ENCODE measurements at regions not wholly inside any gene's neighbourhood (a gene's known extent, or its start where the extent isn't known, plus 50 kb on each side); places are given as distances from the start of the nearest gene placed in this dataset.
A peak's percentile ranks its signal among the peaks of the same experiment; 100 is the strongest.

GRCh38 chr7:106765727-106766355 is 99.2 kb upstream of the PIK3CG start:
- peaks cover 14 to 27% (median 25%) of the 10 kb centered on the region in 3 donors for H3K4me1 Mint-ChIP-seq
- Histone ChIP-seq H3K4me1 (ENCODE audit: insufficient read depth, low read length) (peaks cover 19% of the 10 kb centered on the region), H3K4me3 (ENCODE audit: low read length) (no peak overlapping the region), H3K9me3 (ENCODE audit: low read length) (no peaks in the 10 kb centered on the region), H3K27me3 (ENCODE audit: insufficient read depth, low read length, poor library complexity, severe bottlenecking) (no peaks in the 10 kb centered on the region), H3K36me3 (ENCODE audit: insufficient read depth, low read length) (no peaks in the 10 kb centered on the region), H3K27ac (ENCODE audit: low read depth, low read length) (no peak overlapping the region)
- ChIA-PET POLR2A (no interaction called here), CTCF (interaction anchor here (0.9 to 1.6 kb wide), 2 partner anchors 10 to 105 kb away, joined by 3 to 4 read pairs; partner anchors contain the start of gene CCDC71L)
- no peak overlapping the region for H3K4me3 Mint-ChIP-seq
- DNase-seq, result no peak
- no peaks in the 10 kb centered on the region for H3K9me3 Mint-ChIP-seq
- peak overlapping the region in 2 of 8 donors; percentile 3 to 80 for H3K27ac Mint-ChIP-seq
- H3K27me3 Mint-ChIP-seq, result peaks cover 0 to 2% of the 10 kb centered on the region in 2 donors
- no peaks in the 10 kb centered on the region for H3K36me3 Mint-ChIP-seq

- Mint-ChIP-seq H3K4me1 (peaks cover 14 to 27% (median 25%) of the 10 kb centered on the region in 3 donors), H3K9me3 (no peaks in the 10 kb centered on the region), H3K36me3 (no peaks in the 10 kb centered on the region), H3K27ac (no peak overlapping the region), H3K4me3 (no peak overlapping the region), H3K27me3 (peaks cover 0 to 2% of the 10 kb centered on the region in 2 donors)
- ChIA-PET CTCF (interaction anchor here (0.9 to 1.6 kb wide), 2 partner anchors 11 to 106 kb away, joined by 3 to 4 read pairs; partner anchors contain the start of gene CCDC71L), POLR2A (no interaction called here)
- Histone ChIP-seq H3K27ac (ENCODE audit: low read depth, low read length) (no peak overlapping the region), H3K4me3 (ENCODE audit: low read length) (no peak overlapping the region), H3K9me3 (ENCODE audit: low read length) (no peaks in the 10 kb centered on the region), H3K4me1 (ENCODE audit: insufficient read depth, low read length) (peaks cover 19% of the 10 kb centered on the region), H3K27me3 (ENCODE audit: insufficient read depth, low read length, poor library complexity, severe bottlenecking) (no peaks in the 10 kb centered on the region), H3K36me3 (ENCODE audit: insufficient read depth, low read length) (no peaks in the 10 kb centered on the region)
- no peak for DNase-seq
Observed at GRCh38 chr7:106766551-106766950, 98.5 kb upstream of the PIK3CG start.

- ChIA-PET CTCF (interaction anchor here (1.6 kb wide), 1 partner anchor 107 kb away, joined by 4 read pairs; the partner anchor contains the start of gene CCDC71L), POLR2A (no interaction called here)
- Histone ChIP-seq H3K27ac (ENCODE audit: low read depth, low read length) (no peak overlapping the region), H3K36me3 (ENCODE audit: insufficient read depth, low read length) (no peaks in the 10 kb centered on the region), H3K4me1 (ENCODE audit: insufficient read depth, low read length) (peaks cover 19% of the 10 kb centered on the region), H3K4me3 (ENCODE audit: low read length) (no peak overlapping the region), H3K9me3 (ENCODE audit: low read length) (no peaks in the 10 kb centered on the region), H3K27me3 (ENCODE audit: insufficient read depth, low read length, poor library complexity, severe bottlenecking) (no peaks in the 10 kb centered on the region)
- no peaks in the 10 kb centered on the region for H3K36me3 Mint-ChIP-seq
- H3K27ac Mint-ChIP-seq, result peak overlapping the region in 6 of 8 donors; percentile 3 to 96 (median 50)
- H3K4me1 Mint-ChIP-seq, result peaks cover 14 to 27% (median 25%) of the 10 kb centered on the region in 3 donors
- H3K9me3 Mint-ChIP-seq, result no peaks in the 10 kb centered on the region
- DNase-seq, result no peak
- peak overlapping the region in 6 of 7 donors; percentile 15 to 81 (median 58) for H3K4me3 Mint-ChIP-seq
- H3K27me3 Mint-ChIP-seq, result peaks cover 0 to 2% of the 10 kb centered on the region in 2 donors
Observed at GRCh38 chr7:106767078-106767477, 98.0 kb upstream of the PIK3CG start.

- peak in 2 of 5 donors; percentile 5 to 20 for DNase-seq
- H3K27ac Mint-ChIP-seq, result peak overlapping the region; percentile 3 to 96 (median 82)
Observed at GRCh38 chr7:106767498-106768323, 97.4 kb upstream of the PIK3CG start.

GRCh38 chr7:106768324-106768751 is 96.7 kb upstream of the PIK3CG start:
- POLR2A ChIA-PET, result no interaction called here
- no peaks in the 10 kb centered on the region for H3K9me3 Mint-ChIP-seq
- H3K4me3 ChIP-seq (ENCODE audit: low read length), result peak overlapping the region; percentile 12

More at GRCh38 chr7:106767498-106768323, 97.4 kb upstream of the PIK3CG start:
- Histone ChIP-seq H3K36me3 (ENCODE audit: insufficient read depth, low read length) (no peaks in the 10 kb centered on the region), H3K27me3 (ENCODE audit: insufficient read depth, low read length, poor library complexity, severe bottlenecking) (no peaks in the 10 kb centered on the region), H3K4me3 (ENCODE audit: low read length) (peak overlapping the region; percentile 12), H3K9me3 (ENCODE audit: low read length) (no peaks in the 10 kb centered on the region), H3K27ac (ENCODE audit: low read depth, low read length) (no peak overlapping the region), H3K4me1 (ENCODE audit: insufficient read depth, low read length) (peaks cover 19% of the 10 kb centered on the region)
- Mint-ChIP-seq H3K27me3 (peaks cover 0 to 2% of the 10 kb centered on the region in 2 donors), H3K9me3 (no peaks in the 10 kb centered on the region), H3K4me3 (peak overlapping the region; percentile 28 to 90 (median 78)), H3K4me1 (peaks cover 14 to 27% (median 25%) of the 10 kb centered on the region in 3 donors), H3K36me3 (no peaks in the 10 kb centered on the region)
- CTCF ChIA-PET, result interaction anchor here (1.6 kb wide), 1 partner anchor 107 kb away, joined by 4 read pairs; the partner anchor contains the start of gene CCDC71L
- POLR2A ChIA-PET, result no interaction called here

GRCh38 chr7:106770191-106770590 is 94.9 kb upstream of the PIK3CG start:
- Mint-ChIP-seq H3K4me3 (no peak overlapping the region), H3K4me1 (peaks cover 14 to 27% (median 25%) of the 10 kb centered on the region in 3 donors), H3K27ac (peak overlapping the region in 1 of 8 donors; percentile 17), H3K9me3 (no peaks in the 10 kb centered on the region), H3K36me3 (no peaks in the 10 kb centered on the region), H3K27me3 (peaks cover 4 to 12% of the 10 kb centered on the region in 2 donors)
- no peak overlapping the region for H3K27ac ChIP-seq (ENCODE audit: low read depth, low read length)
- no peaks in the 10 kb centered on the region for H3K27me3 ChIP-seq (ENCODE audit: insufficient read depth, low read length, poor library complexity, severe bottlenecking)
- no peak overlapping the region for H3K4me3 ChIP-seq (ENCODE audit: low read length)
- DNase-seq, result no peak
- no peaks in the 10 kb centered on the region for H3K9me3 ChIP-seq (ENCODE audit: low read length)
- H3K36me3 ChIP-seq (ENCODE audit: insufficient read depth, low read length), result no peaks in the 10 kb centered on the region
- CTCF ChIA-PET, result no interaction called here
- POLR2A ChIA-PET, result no interaction called here
- H3K4me1 ChIP-seq (ENCODE audit: insufficient read depth, low read length), result peaks cover 19% of the 10 kb centered on the region

More at GRCh38 chr7:106768324-106768751, 96.7 kb upstream of the PIK3CG start:
- Mint-ChIP-seq H3K4me1 (peaks cover 14 to 27% (median 25%) of the 10 kb centered on the region in 3 donors), H3K27ac (peak overlapping the region; percentile 3 to 96 (median 82)), H3K27me3 (peaks cover 2% of the 10 kb centered on the region in 2 donors), H3K36me3 (no peaks in the 10 kb centered on the region), H3K4me3 (peak overlapping the region; percentile 28 to 90 (median 78))
- Histone ChIP-seq H3K9me3 (ENCODE audit: low read length) (no peaks in the 10 kb centered on the region), H3K36me3 (ENCODE audit: insufficient read depth, low read length) (no peaks in the 10 kb centered on the region), H3K27me3 (ENCODE audit: insufficient read depth, low read length, poor library complexity, severe bottlenecking) (no peaks in the 10 kb centered on the region), H3K27ac (ENCODE audit: low read depth, low read length) (no peak overlapping the region), H3K4me1 (ENCODE audit: insufficient read depth, low read length) (peaks cover 19% of the 10 kb centered on the region)
- DNase-seq, result peak in 2 of 5 donors; percentile 5 to 9
- CTCF ChIA-PET, result interaction anchor here (0.8 kb wide), 1 partner anchor 103 kb away, joined by 3 read pairs; no protein-coding TSS in a partner anchor

- no peaks in the 10 kb centered on the region for H3K9me3 ChIP-seq (ENCODE audit: low read length)
- H3K27me3 ChIP-seq (ENCODE audit: insufficient read depth, low read length, poor library complexity, severe bottlenecking), result no peaks in the 10 kb centered on the region
- Mint-ChIP-seq H3K9me3 (peaks cover 0 to under 1% (median 0%) of the 10 kb centered on the region in 5 donors), H3K4me1 (peaks cover 8 to 12% (median 11%) of the 10 kb centered on the region in 3 donors), H3K36me3 (peaks cover 0 to 5% (median 0%) of the 10 kb centered on the region in 3 donors), H3K4me3 (no peak overlapping the region), H3K27me3 (peaks cover 5 to 22% of the 10 kb centered on the region in 2 donors), H3K27ac (no peak overlapping the region)
- no peak overlapping the region for H3K27ac ChIP-seq (ENCODE audit: low read depth, low read length)
- DNase-seq, result no peak
- peaks cover 11% of the 10 kb centered on the region for H3K4me1 ChIP-seq (ENCODE audit: insufficient read depth, low read length)
- no peak overlapping the region for H3K4me3 ChIP-seq (ENCODE audit: low read length)
- H3K36me3 ChIP-seq (ENCODE audit: insufficient read depth, low read length), result no peaks in the 10 kb centered on the region
- ChIA-PET POLR2A (no interaction called here), CTCF (no interaction called here)
Observed at GRCh38 chr7:106772655-106773108, 92.4 kb upstream of the PIK3CG start.
